ENCODE measurements at regions not wholly inside any gene's neighbourhood (a gene's known extent, or its start where the extent isn't known, plus 50 kb on each side); places are given as distances from the start of the nearest gene placed in this dataset.

DNA sequence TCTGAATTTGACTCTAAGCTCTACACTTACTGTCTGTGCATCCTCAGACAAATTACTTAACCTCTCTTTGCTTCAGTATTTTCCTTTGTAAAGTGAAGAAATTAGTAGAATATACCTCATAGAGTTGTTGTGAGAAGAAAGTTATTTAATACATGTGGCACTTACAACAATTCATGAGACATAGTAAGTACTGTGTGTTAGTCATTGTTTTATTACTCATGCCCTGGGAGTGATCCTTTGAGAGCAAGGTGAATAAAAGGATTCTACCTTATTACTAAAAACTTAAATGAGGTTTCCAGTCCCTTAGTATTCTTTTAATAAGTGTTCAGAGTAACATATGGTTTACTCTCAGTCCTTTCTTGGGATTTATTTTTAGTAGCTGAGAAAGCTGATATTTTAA lies 233.6 kb upstream of the MAP3K7 start:
- no peak for TF ChIP-seq EZH2 (IDR thresholded peaks at IDR 0.05; ENCODE audit: low read length)
- TF ChIP-seq, protein P1, sequence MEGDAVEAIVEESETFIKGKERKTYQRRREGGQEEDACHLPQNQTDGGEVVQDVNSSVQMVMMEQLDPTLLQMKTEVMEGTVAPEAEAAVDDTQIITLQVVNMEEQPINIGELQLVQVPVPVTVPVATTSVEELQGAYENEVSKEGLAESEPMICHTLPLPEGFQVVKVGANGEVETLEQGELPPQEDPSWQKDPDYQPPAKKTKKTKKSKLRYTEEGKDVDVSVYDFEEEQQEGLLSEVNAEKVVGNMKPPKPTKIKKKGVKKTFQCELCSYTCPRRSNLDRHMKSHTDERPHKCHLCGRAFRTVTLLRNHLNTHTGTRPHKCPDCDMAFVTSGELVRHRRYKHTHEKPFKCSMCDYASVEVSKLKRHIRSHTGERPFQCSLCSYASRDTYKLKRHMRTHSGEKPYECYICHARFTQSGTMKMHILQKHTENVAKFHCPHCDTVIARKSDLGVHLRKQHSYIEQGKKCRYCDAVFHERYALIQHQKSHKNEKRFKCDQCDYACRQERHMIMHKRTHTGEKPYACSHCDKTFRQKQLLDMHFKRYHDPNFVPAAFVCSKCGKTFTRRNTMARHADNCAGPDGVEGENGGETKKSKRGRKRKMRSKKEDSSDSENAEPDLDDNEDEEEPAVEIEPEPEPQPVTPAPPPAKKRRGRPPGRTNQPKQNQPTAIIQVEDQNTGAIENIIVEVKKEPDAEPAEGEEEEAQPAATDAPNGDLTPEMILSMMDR (optimal IDR thresholded peaks at IDR 0.05 in 1 of 3, IDR thresholded peaks at IDR 0.05 in 1 of 3, conservative IDR thresholded peaks at IDR 0.05 in 1 of 3; ENCODE audit: extremely low read depth in 1 of 3, insufficient read depth in 2 of 3, low read length in 3 of 3) = no peak
- no peak for DNase-seq (ENCODE audit: low read depth, low spot score)

DNA sequence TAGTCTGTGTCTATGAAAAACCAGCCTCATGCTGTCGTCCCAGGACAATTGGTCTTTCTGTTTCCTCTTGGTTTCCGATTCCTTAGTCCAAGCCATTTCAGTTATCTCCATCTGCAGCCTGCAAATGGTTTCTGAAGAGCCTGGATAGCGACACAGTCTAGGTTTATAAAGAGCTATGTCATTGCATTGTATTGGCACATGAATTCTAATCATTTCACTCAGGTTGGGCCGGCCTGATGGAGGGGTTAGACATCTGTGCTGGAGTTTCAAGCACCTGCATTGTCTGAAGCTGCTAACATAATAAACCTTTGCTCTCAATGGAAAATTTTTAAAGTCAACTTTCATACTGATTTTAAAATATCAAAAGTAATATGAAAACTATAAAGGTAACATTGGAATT lies 232.6 kb upstream of the MAP3K7 start:
- FAIRE-seq = peak; percentile 17
- Histone ChIP-seq H3K27me3 (ENCODE audit: control insufficient read depth, extremely low read depth, insufficient read depth, low read length) (no peaks in the 10 kb centered on the region), H3K9me1 (ENCODE audit: control insufficient read depth, extremely low read depth, insufficient read depth, low read length) (no peaks in the 10 kb centered on the region), H3K9ac (ENCODE audit: control insufficient read depth, extremely low read depth, insufficient read depth, low read length) (no peak overlapping the region), H4K20me1 (ENCODE audit: control insufficient read depth, extremely low read depth, insufficient read depth, low read length) (no peaks in the 10 kb centered on the region), H3K9me3 (ENCODE audit: control insufficient read depth, low read depth, low read length) (no peaks in the 10 kb centered on the region), H3K79me2 (ENCODE audit: control insufficient read depth, insufficient read depth, low read length) (no peaks in the 10 kb centered on the region), H3K27ac (ENCODE audit: control insufficient read depth, insufficient read depth, low read length) (no peak overlapping the region), H3K4me3 (ENCODE audit: control insufficient read depth in 2 of 3, extremely low read depth in 1 of 3, insufficient read depth in 2 of 3, low read depth in 1 of 3, low read length in 3 of 3) (no peak overlapping the region), H3K36me3 (ENCODE audit: control insufficient read depth in 2 of 2, extremely low read depth in 1 of 2, insufficient read depth in 2 of 2, low read length in 2 of 2) (no peaks in the 10 kb centered on the region), H3K4me1 (ENCODE audit: control insufficient read depth, extremely low read depth, insufficient read depth, low read length) (no peaks in the 10 kb centered on the region), H2AFZ (ENCODE audit: control insufficient read depth, low read length) (no peak overlapping the region), H3K4me2 (ENCODE audit: control insufficient read depth, extremely low read depth, insufficient read depth, low read depth, low read length) (no peak overlapping the region)
- no peak for TF ChIP-seq EZH2 (IDR thresholded peaks at IDR 0.05; ENCODE audit: low read length)
- TF ChIP-seq, protein P1 (optimal IDR thresholded peaks at IDR 0.05 in 1 of 3, IDR thresholded peaks at IDR 0.05 in 1 of 3, conservative IDR thresholded peaks at IDR 0.05 in 1 of 3; ENCODE audit: extremely low read depth in 1 of 3, insufficient read depth in 2 of 3, low read length in 3 of 3) = no peak
- dilution Hi-C loops (cut with MboI; ENCODE audit: extremely low pct_ligation_motif_present, low sequenced_read_pairs) = no loop called here
- no peak for DNase-seq (ENCODE audit: low read depth, low spot score)

More for the DNA sequence above, 233.6 kb upstream of the MAP3K7 start:
- H4K20me1 ChIP-seq (ENCODE audit: control insufficient read depth, extremely low read depth, insufficient read depth, low read length) = no peaks in the 10 kb centered on the region
- no peak overlapping the region for H3K4me3 ChIP-seq (ENCODE audit: control insufficient read depth in 2 of 3, extremely low read depth in 1 of 3, insufficient read depth in 2 of 3, low read depth in 1 of 3, low read length in 3 of 3)
- no peak overlapping the region for H3K9ac ChIP-seq (ENCODE audit: control insufficient read depth, extremely low read depth, insufficient read depth, low read length)
- no peak overlapping the region for H3K27ac ChIP-seq (ENCODE audit: control insufficient read depth, insufficient read depth, low read length)
- H3K27me3 ChIP-seq (ENCODE audit: control insufficient read depth, extremely low read depth, insufficient read depth, low read length) = no peaks in the 10 kb centered on the region
- no peaks in the 10 kb centered on the region for H3K4me1 ChIP-seq (ENCODE audit: control insufficient read depth, extremely low read depth, insufficient read depth, low read length)
- no peaks in the 10 kb centered on the region for H3K9me3 ChIP-seq (ENCODE audit: control insufficient read depth, low read depth, low read length)
- H3K36me3 ChIP-seq (ENCODE audit: control insufficient read depth in 2 of 2, extremely low read depth in 1 of 2, insufficient read depth in 2 of 2, low read length in 2 of 2) = no peaks in the 10 kb centered on the region
- H3K4me2 ChIP-seq (ENCODE audit: control insufficient read depth, extremely low read depth, insufficient read depth, low read depth, low read length) = no peak overlapping the region
- no peak overlapping the region for H2AFZ ChIP-seq (ENCODE audit: control insufficient read depth, low read length)
- no peaks in the 10 kb centered on the region for H3K9me1 ChIP-seq (ENCODE audit: control insufficient read depth, extremely low read depth, insufficient read depth, low read length)
- dilution Hi-C loops (cut with MboI; ENCODE audit: extremely low pct_ligation_motif_present, low sequenced_read_pairs) = no loop called here
- no peak for FAIRE-seq
- no peaks in the 10 kb centered on the region for H3K79me2 ChIP-seq (ENCODE audit: control insufficient read depth, insufficient read depth, low read length)

All from keratinocyte (primary cell).